AG09309 (cell line): ENCODE measurements at regions not wholly inside any gene's neighbourhood (a gene's known extent, or its start where the extent isn't known, plus 50 kb on each side); places are given as distances from the start of the nearest gene placed in this dataset.

Experiments
- DNase-seq: peaks from one replicate; pipeline ENCODE4 v3.0.0-alpha.2; 2010; ENCODE audit warnings: low read depth
- H3K4me3 ChIP-seq: 2 replicates; pipeline ENCODE4 v1.5.1; 2011; ENCODE audit warnings: mild to moderate bottlenecking, low read depth, low read length, moderate library complexity; ENCODE audit not compliant: control insufficient read depth
- CTCF ChIP-seq: IDR thresholded peaks from 2 replicates; pipeline ENCODE4 v1.5.1; 2011; ENCODE audit warnings: mild to moderate bottlenecking, low read depth, low read length, inconsistent platforms; ENCODE audit not compliant: insufficient read depth, control insufficient read depth; ENCODE audit errors: missing control alignments

GRCh38 chr2:149894226-149894625 lies 306.7 kb upstream of the MMADHC start:
- H3K4me3 ChIP-seq, result no peak overlapping the region
- no peak for DNase-seq
- no peak for TF ChIP-seq CTCF

GRCh38 chr2:149892563-149892962 lies 305.0 kb upstream of the MMADHC start:
- no peak for DNase-seq
- no peak for TF ChIP-seq CTCF
- no peak overlapping the region for H3K4me3 ChIP-seq

GRCh38 chr2:149885946-149886345 lies 298.4 kb upstream of the MMADHC start:
- no peak for DNase-seq
- no peak overlapping the region for H3K4me3 ChIP-seq

GRCh38 chr2:149885468-149885867 lies 297.9 kb upstream of the MMADHC start:
- no peak for DNase-seq
- H3K4me3 ChIP-seq, result no peak overlapping the region
- TF ChIP-seq CTCF, result no peak

More at GRCh38 chr2:149885946-149886345, 298.4 kb upstream of the MMADHC start:
- no peak for TF ChIP-seq CTCF

GRCh38 chr2:149884871-149885270 lies 297.3 kb upstream of the MMADHC start:
- no peak for DNase-seq
- H3K4me3 ChIP-seq, result no peak overlapping the region
- no peak for TF ChIP-seq CTCF

- TF ChIP-seq CTCF, result no peak
- no peak for DNase-seq
Measured at GRCh38 chr2:149877913-149878312, 290.3 kb upstream of the MMADHC start.

GRCh38 chr2:149877074-149877473 lies 289.5 kb upstream of the MMADHC start:
- no peak for TF ChIP-seq CTCF
- no peak for DNase-seq
- no peak overlapping the region for H3K4me3 ChIP-seq

More at GRCh38 chr2:149877913-149878312, 290.3 kb upstream of the MMADHC start:
- H3K4me3 ChIP-seq, result no peak overlapping the region
